MG63 (cell line): ENCODE measurements at regions not wholly inside any gene's neighbourhood (a gene's known extent, or its start where the extent isn't known, plus 50 kb on each side); places are given as distances from the start of the nearest gene placed in this dataset.
"Not testable (repeated sequence)": the region's sequence is repeated elsewhere in the genome, so short reads cannot be mapped to it uniquely, and the experiment has no call there.

Experiments
- DNase-seq: peaks from one replicate; pipeline ENCODE4 v3.0.0-alpha.2; 2020
- H3K27me3 ChIP-seq: fragments of 250-450 bp; sonication (Bioruptor Pico); 2 replicates; pipeline ENCODE4 v1.5.1; 2020; ENCODE audit warnings: mild to moderate bottlenecking, moderate library complexity
- H3K36me3 ChIP-seq: fragments of 250-450 bp; sonication (Bioruptor Pico); 2 replicates; pipeline ENCODE4 v1.5.1; 2020; ENCODE audit warnings: mild to moderate bottlenecking, moderate library complexity
- H3K4me3 ChIP-seq: fragments of 250-450 bp; sonication (Bioruptor Pico); 2 replicates; pipeline ENCODE4 v1.5.1; 2020; ENCODE audit warnings: mild to moderate bottlenecking, moderate library complexity
- H3K9me3 ChIP-seq: fragments of 250-450 bp; sonication (Bioruptor Pico); 2 replicates; pipeline ENCODE4 v1.5.1; 2020; ENCODE audit warnings: mild to moderate bottlenecking, moderate library complexity

DNA sequence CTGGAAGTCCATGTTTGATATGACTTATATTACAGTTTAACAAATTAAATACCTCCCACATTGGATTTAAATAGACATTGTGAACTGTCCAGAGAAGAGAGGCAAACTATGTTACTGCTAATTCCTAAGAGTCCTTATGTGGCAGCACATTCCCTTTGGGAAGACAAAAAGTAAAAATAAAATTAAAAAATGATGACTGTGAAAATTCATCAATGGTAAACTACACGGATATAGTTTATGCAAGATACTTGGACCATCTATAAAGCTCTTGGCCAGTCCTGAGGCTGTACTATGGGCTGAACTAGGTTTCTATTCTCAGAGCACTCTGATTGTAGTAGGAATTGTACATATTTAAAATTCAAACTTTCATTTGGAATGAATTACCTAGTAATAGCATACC, 206.4 kb downstream of the LRRK2 start:
- Histone ChIP-seq H3K4me3 (no peak overlapping the region), H3K27me3 (peaks cover under 1% of the 10 kb centered on the region; the same call in 1 of the 2 replicates), H3K9me3 (no peaks in the 10 kb centered on the region), H3K36me3 (no peaks in the 10 kb centered on the region)
- DNase-seq: no peak

DNA sequence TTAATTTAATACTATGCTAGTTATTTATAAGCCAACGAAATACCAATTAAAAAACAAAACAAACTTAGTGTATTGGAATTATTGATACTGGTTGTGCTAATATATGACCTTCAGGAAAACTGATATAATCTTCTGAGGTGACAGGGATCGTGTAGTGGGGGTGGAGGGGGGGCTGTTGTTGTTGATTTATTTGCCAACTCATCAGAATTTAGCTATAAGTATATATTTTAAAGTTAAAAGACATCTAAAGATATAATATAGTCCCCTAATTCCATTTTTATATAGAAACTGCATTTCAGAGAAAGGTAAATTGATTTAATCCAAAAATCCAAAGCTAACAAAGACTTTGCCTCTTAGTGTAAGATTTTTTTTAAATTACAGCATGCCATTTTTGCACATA, 210.5 kb downstream of the LRRK2 start:
- Histone ChIP-seq H3K4me3 (no peak overlapping the region), H3K27me3 (no peaks in the 10 kb centered on the region; the same call in 1 of the 2 replicates), H3K9me3 (no peaks in the 10 kb centered on the region), H3K36me3 (no peaks in the 10 kb centered on the region)
- no peak for DNase-seq

DNA sequence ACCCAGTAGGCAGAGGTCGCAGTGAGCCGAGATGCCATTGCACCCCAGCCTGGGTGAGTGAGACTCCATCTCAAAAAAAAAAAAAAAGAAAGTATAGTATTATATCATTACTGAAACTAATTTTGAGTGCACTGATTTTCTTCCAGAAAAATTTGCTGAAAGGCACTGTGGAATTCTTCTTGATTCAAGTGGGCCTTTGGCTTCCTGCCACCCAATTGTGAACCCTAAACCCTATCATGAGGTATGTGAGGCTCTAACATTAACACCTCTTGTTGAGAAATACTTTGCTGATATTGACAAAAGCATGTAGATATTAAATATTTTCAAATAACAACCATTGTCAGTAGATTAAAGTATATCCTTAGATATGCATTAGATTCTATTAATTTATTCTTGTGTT, 211.2 kb downstream of the LRRK2 start:
- Histone ChIP-seq H3K36me3 (no peaks in the 10 kb centered on the region), H3K9me3 (no peaks in the 10 kb centered on the region), H3K4me3 (no peak overlapping the region), H3K27me3 (no peaks in the 10 kb centered on the region; the same call in 1 of the 2 replicates)
- DNase-seq: no peak

DNA sequence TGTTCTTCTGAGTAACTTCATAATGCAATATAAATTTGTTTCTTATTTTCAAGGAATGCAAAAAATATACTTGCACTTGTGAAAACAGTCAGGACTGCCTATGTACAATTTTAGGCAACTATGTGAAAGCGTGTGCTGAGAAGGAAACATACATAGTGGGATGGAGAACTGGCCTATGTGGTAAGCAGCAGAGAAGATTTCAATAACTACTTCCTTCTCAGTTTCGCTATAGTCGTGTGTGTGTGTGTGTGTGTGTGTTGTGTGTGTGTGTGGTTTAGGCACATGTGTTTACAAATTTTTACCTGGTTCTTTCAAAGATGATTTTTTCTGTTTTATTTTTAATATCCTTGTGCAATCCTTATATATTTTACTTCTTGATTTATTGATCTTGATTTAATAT, 211.8 kb downstream of the LRRK2 start:
- H3K9me3 ChIP-seq: no peaks in the 10 kb centered on the region
- no peak for DNase-seq
- no peak overlapping the region for H3K4me3 ChIP-seq
- H3K27me3 ChIP-seq: no peaks in the 10 kb centered on the region; the same call in 1 of the 2 replicates
- no peaks in the 10 kb centered on the region for H3K36me3 ChIP-seq

DNA sequence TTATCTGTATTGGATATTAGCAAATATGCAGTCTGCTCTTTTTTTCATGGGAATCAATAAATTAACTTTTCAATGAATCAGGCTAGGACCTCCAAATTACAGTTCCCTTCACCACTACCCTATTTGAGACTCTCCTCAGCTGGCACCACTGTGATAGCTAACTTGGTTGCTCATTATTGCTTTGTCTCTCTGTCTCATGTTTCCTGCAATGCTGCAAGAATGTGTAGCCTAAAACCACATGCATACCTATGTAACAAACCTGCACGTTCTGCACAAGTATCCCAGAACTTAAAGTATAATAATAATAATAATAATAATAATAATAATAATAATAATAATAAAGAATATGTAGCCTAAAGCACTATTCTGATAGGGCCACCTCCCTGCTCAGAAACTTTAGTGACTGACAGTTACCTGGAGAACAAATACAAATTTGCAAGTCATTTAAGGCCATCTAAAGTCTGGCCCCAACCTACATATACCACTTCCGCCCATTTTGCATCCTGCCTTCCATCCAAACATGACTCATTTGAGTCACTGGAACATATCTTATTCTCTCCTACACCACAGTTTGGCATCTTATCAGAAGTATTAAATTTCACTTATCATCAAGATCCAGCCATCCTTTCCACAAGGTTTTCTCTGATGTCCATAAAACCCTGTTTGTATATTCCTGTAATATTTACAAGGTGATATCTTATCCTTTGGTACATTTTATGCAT, 215.1 kb downstream of the LRRK2 start:
- Histone ChIP-seq H3K4me3 (no peak overlapping the region), H3K27me3 (no peaks in the 10 kb centered on the region), H3K9me3 (no peaks in the 10 kb centered on the region), H3K36me3 (no peaks in the 10 kb centered on the region)
- DNase-seq: no peak

DNA sequence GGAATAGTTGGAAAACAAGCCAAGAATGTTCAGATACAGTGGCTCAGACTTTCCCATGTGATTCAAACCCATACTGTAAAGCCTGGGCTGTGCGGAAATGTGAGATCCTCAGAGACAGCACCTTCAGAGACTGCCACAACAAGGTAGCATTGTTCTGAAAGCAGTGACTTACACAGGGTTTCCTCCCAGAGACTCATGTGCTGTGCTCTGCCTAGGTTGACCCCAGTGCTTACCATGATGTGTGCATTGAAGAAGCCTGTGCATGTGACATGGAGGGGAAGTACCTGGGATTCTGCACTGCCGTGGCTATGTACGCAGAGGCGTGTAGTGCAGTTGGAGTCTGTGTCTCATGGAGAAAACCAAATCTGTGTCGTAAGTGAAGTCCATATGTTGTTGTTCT, 219.4 kb downstream of the LRRK2 start:
- no peaks in the 10 kb centered on the region for H3K9me3 ChIP-seq
- DNase-seq: no peak
- no peak overlapping the region for H3K4me3 ChIP-seq
- H3K36me3 ChIP-seq: no peaks in the 10 kb centered on the region
- no peaks in the 10 kb centered on the region for H3K27me3 ChIP-seq

DNA sequence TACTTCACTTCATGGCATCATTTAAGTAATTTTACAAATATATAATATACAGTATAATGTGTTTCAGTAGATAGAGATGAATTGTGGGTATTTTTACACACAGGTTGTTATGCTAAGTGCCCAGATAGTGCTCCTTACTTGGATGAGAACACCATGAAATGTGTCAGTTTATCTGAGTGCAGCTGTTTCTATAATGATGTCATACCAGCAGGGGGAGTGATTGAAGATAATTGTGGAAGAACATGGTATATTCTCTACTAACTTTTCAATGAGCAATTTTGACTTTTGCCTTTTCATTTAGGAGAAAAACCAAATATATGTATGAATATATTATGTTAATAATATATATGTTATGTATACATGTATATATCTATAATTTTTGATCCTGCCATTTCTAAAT, 221.6 kb downstream of the LRRK2 start:
- Histone ChIP-seq H3K4me3 (no peak overlapping the region), H3K27me3 (no peaks in the 10 kb centered on the region), H3K9me3 (no peaks in the 10 kb centered on the region), H3K36me3 (no peaks in the 10 kb centered on the region)
- DNase-seq: no peak

DNA sequence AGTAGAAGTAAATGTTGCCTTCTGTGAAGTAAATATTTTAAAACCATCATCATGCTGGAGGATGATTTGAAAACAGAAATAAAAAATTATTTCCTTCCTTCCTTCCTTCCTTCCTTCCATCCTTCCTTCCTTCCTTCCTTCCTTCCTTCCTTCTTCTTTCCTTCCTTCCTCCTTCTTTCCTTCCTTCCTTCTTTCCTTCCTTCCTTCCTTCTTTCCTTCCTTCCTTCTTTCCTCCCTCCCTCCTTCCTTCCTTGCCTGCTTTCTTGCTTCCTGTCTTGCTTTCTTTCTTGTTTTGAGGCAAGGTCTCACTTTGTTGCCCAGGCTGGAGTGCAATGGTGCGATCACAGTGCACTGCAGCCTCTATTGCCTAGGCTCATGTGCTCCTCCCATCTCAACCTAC, 223.7 kb downstream of the LRRK2 start:
- H3K4me3 ChIP-seq, H3K36me3 ChIP-seq, H3K27me3 ChIP-seq, H3K9me3 ChIP-seq, DNase-seq: not testable (repeated sequence)

DNA sequence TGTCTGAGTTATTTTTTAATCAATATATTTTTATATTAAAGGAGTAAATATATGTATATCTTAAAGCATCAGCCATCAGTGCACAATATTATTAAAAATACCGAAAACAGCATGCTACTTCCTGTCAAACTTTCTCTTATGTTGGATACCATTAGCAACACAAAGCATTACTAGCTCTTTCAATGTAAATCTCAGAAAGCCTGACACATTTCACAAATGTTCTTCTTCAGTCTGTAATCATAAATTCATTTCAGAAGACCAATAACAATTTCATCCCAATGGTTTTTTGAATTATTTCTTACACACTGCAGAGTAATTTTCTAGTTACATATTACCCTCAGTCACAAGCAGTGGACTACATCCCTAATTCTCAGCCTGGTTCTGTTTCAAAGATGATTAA, 226.9 kb downstream of the LRRK2 start:
- H3K27me3 ChIP-seq: peaks cover 5% of the 10 kb centered on the region
- DNase-seq: no peak
- H3K9me3 ChIP-seq: no peaks in the 10 kb centered on the region
- H3K36me3 ChIP-seq: no peaks in the 10 kb centered on the region
- no peak overlapping the region for H3K4me3 ChIP-seq

DNA sequence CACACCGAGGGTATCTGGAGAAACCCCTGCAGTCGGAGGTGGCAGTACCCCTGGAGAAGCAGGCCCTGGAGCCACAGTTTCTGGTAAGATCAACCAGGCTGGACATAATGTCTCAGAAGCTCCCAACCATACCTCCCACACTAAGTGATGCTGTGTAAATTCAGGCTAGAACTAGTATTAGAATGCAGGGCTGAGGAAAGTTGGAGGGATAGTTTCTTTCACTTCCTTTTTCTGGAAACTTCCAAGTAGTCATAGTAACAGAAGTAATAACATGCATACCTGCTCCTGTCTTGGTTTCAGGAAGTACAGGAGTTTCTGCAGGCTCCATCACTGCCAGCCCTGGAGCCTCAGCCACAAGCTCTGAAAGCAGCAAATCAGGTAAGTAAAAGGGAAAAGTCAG, 228.1 kb upstream of the CNTN1 start:
- Histone ChIP-seq H3K27me3 (no peaks in the 10 kb centered on the region; the same call in 1 of the 2 replicates), H3K4me3 (no peak overlapping the region), H3K36me3 (no peaks in the 10 kb centered on the region), H3K9me3 (no peaks in the 10 kb centered on the region)
- no peak for DNase-seq

DNA sequence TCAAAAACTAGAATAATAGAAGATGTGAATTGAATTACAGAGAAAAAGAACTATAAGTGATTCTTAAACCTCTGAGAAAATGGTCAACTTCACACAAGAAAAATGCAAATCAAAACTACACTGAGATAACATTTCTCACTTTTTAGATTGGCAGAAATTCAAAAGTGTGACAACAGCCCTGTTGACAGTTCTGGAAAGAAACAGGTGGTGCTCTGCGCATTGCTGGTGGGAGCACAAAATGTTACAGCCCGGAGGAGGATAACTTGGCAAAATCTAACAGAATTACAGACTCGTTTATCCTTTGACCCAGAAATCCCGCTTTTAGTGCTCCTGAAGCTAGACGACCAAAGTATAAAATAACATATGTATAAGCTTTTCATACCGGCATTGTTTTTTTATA, 222.5 kb upstream of the CNTN1 start:
- DNase-seq: no peak
- no peaks in the 10 kb centered on the region for H3K9me3 ChIP-seq
- H3K27me3 ChIP-seq: no peaks in the 10 kb centered on the region
- H3K4me3 ChIP-seq: no peak overlapping the region
- H3K36me3 ChIP-seq: no peaks in the 10 kb centered on the region

DNA sequence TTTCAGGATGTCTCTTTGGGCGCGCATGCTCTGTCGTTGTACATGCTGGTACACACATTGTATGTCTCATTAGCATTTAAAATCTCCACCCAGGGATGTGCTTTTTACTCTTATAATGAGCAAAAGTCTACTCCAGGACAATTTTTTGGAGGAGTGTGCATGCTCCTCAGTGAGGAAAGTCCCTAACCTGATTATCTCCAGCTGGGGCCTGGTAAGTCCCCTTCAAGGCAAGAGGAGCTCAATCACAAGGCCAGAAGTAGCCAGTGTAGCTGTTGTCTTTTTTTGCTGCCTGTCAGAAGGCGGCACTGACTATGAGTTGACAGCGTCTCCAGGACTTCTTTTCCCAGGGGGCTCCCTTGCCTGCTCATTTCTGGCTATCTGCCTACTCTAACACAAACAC, 218.3 kb upstream of the CNTN1 start:
- Histone ChIP-seq H3K36me3 (no peaks in the 10 kb centered on the region), H3K9me3 (no peaks in the 10 kb centered on the region), H3K27me3 (no peaks in the 10 kb centered on the region), H3K4me3 (no peak overlapping the region)
- DNase-seq: no peak

DNA sequence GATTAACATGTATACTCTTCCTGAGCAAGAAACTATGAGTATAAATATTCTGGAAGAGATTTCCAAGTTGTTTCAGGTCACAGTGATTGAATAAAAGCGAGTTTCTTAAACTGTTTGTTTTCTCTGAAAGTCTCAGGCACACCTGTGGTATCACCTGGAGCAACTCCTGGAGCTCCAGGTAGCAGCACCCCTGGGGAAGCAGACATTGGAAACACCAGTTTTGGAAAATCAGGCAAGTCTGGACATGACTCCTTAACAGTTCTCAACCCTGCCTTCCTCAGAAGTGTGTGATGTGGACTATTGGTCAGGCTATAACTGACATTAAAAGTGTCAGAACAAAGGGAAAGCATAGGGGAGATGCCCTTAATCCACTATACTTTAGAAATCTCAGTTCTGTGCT, 217.6 kb upstream of the CNTN1 start:
- H3K4me3 ChIP-seq: no peak overlapping the region
- no peaks in the 10 kb centered on the region for H3K36me3 ChIP-seq
- no peaks in the 10 kb centered on the region for H3K27me3 ChIP-seq
- no peaks in the 10 kb centered on the region for H3K9me3 ChIP-seq
- no peak for DNase-seq

DNA sequence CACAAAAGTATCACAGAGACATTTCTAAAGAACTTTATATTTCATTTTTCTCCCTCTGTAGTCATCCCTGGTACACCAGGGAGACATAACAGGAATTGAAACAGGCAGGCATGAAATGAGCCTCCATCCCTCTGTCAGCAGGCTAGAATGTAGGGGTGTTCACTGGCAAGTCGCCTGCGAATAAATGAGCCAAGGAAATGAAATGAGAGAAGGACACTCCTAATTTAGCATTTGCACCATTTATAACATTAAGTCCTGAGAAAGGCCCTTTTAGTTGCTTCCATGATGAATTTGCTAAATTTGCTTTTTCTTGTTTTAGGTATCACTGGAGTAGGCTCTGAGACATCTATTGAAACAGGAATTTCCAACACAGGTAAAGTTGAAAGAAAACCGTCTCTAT, 192.4 kb upstream of the CNTN1 start:
- Histone ChIP-seq H3K27me3 (no peaks in the 10 kb centered on the region), H3K4me3 (no peak overlapping the region), H3K36me3 (no peaks in the 10 kb centered on the region), H3K9me3 (no peaks in the 10 kb centered on the region)
- no peak for DNase-seq

DNA sequence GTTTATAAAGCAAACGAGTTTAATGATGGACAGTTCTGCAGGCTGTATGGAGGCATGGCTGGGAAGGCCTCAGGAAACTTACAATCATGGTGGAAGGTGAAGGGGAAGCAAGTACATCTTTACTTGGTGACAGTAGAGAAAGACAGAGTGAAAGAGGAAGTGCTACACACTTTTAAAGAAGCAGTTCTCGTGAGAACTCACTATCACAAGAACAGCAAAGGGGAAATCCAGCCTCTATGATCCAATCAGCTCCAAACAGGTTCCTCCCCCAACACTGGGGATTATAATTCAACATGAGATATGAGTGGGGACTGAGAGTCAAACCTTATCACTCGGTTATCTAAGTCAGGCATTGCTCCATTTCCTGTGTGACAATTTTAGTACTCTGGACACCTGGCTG, 189.9 kb upstream of the CNTN1 start:
- Histone ChIP-seq H3K36me3 (no peaks in the 10 kb centered on the region), H3K4me3 (no peak overlapping the region), H3K27me3 (no peaks in the 10 kb centered on the region), H3K9me3 (no peaks in the 10 kb centered on the region)
- no peak for DNase-seq

DNA sequence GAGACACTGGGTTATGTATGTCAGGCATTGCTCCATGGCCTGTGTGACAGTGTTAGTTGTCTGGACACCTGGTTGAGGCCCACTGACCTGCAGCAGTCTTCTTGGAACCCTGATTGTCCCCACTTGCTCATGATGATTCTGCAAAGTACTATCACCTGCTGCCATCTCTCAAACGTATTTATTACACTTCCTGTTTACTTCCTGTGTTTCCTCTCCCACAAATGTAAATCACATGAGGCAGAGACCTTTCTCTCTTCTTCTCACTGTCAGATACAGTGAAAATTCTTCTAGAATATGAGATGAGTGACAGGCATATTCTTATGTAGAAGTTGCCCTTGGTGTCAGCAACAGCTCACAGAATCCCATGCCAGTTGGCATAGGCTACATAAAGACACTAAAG, 186.9 kb upstream of the CNTN1 start:
- no peak for DNase-seq
- no peak overlapping the region for H3K4me3 ChIP-seq
- H3K27me3 ChIP-seq: no peaks in the 10 kb centered on the region
- H3K9me3 ChIP-seq: no peaks in the 10 kb centered on the region
- H3K36me3 ChIP-seq: no peaks in the 10 kb centered on the region

DNA sequence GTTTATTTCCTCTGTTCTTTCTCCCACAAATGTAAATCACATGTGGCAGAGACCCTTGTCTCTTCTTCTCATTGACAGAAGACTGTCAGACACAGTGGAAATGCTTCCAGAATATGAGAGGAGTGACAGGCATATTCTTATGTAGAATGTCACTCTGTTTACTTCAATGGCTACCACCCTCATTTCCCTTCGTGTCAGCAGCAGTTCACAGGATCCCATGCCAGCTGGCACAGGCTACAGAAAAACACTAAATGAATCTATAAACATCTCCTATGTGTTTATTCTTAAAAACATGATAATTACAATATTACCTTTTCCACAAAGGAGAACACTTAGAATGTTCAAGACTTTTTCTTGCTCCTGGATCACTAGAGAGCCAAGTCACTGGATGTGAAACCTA, 183.8 kb upstream of the CNTN1 start:
- Histone ChIP-seq H3K9me3 (no peaks in the 10 kb centered on the region), H3K4me3 (no peak overlapping the region), H3K27me3 (no peaks in the 10 kb centered on the region), H3K36me3 (no peaks in the 10 kb centered on the region)
- DNase-seq: no peak

DNA sequence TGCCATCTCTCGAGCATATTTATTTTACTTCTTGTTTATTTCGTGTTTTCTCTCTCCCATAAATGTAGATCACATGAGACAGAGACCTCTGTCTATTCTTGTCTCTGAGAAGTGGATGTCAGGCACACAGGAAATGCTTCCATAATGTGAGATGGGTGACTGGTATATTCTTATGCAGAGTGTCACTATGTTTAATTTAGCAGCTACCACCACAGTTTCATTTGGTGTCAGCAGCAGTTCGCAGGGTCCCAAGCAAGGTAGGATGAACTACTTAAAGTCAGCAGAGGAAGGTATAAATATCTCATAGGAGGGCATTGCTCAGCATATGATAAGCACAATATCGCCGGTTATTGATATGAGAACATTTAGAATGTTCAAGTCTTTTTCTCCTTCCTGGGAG, 180.9 kb upstream of the CNTN1 start:
- DNase-seq: no peak
- no peaks in the 10 kb centered on the region for H3K36me3 ChIP-seq

More for the DNA sequence above, 180.9 kb upstream of the CNTN1 start:
- Histone ChIP-seq H3K9me3 (no peaks in the 10 kb centered on the region), H3K4me3 (no peak overlapping the region), H3K27me3 (no peaks in the 10 kb centered on the region)
